ENCODE measurements at regions not wholly inside any gene's neighbourhood (a gene's known extent, or its start where the extent isn't known, plus 50 kb on each side); places are given as distances from the start of the nearest gene placed in this dataset.
"Not testable (repeated sequence)": the region's sequence is repeated elsewhere in the genome, so short reads cannot be mapped to it uniquely, and the experiment has no call there.

GRCh38 chr4:79661196-79661595 lies 253.2 kb upstream of the GK2 start:
- no peaks in the 10 kb centered on the region for H3K27me3 ChIP-seq (ENCODE audit: control insufficient read depth in 1 of 2, insufficient read depth in 2 of 2, low read length in 2 of 2)
- Mint-ChIP-seq H3K9me3 (peaks cover 5% of the 10 kb centered on the region), H3K36me3 (ENCODE audit: low read depth) (no peaks in the 10 kb centered on the region), H3K27me3 (no peaks in the 10 kb centered on the region), H3K4me1 (ENCODE audit: low read depth) (no peaks in the 10 kb centered on the region), H3K4me3 (no peak overlapping the region), H3K27ac (no peak overlapping the region)
- no peaks in the 10 kb centered on the region for H3K4me1 ChIP-seq (ENCODE audit: insufficient read depth, low read length)
- H3K4me3 ChIP-seq (ENCODE audit: low read length), result no peak overlapping the region
- ChIA-PET POLR2A (no interaction called here), CTCF (no interaction called here)
- no peaks in the 10 kb centered on the region for H3K36me3 ChIP-seq (ENCODE audit: insufficient read depth, low read length)
- peaks cover 4 to 8% of the 10 kb centered on the region in 2 experiments for H3K9me3 ChIP-seq (ENCODE audit: control insufficient read depth in 1 of 2, insufficient read depth in 1 of 2, low read length in 2 of 2)
- DNase-seq (no peak), ATAC-seq (ENCODE audit: poor library complexity) (no peak)
- TF ChIP-seq CTCF (IDR thresholded peaks at IDR 0.05), result no peak
- H3K27ac ChIP-seq (ENCODE audit: low read depth in 1 of 2, low read length in 2 of 2), result no peak overlapping the region
- intact Hi-C loops (cut with DNase I, micrococcal nuclease), result no loop called here

GRCh38 chr4:79659308-79659870 lies 251.4 kb upstream of the GK2 start:
- ATAC-seq (ENCODE audit: poor library complexity); H3K9me3 Mint-ChIP-seq; H3K36me3 ChIP-seq (ENCODE audit: insufficient read depth, low read length); H3K27me3 ChIP-seq (ENCODE audit: control insufficient read depth in 1 of 2, insufficient read depth in 2 of 2, low read length in 2 of 2); DNase-seq; H3K4me3 ChIP-seq (ENCODE audit: low read length); H3K36me3 Mint-ChIP-seq (ENCODE audit: low read depth); H3K4me1 ChIP-seq (ENCODE audit: insufficient read depth, low read length); CTCF ChIA-PET; H3K27ac Mint-ChIP-seq; POLR2A ChIA-PET; H3K27ac ChIP-seq (ENCODE audit: low read depth in 1 of 2, low read length in 2 of 2); H3K4me1 Mint-ChIP-seq (ENCODE audit: low read depth); H3K27me3 Mint-ChIP-seq; H3K4me3 Mint-ChIP-seq; H3K9me3 ChIP-seq (ENCODE audit: control insufficient read depth in 1 of 2, insufficient read depth in 1 of 2, low read length in 2 of 2); intact Hi-C loops (cut with DNase I, micrococcal nuclease): not testable (repeated sequence)

- intact Hi-C loops (cut with DNase I, micrococcal nuclease), result no loop called here
- no peaks in the 10 kb centered on the region for H3K4me1 Mint-ChIP-seq (ENCODE audit: low read depth)
- ChIA-PET CTCF (no interaction called here), POLR2A (no interaction called here)
- no peak for TF ChIP-seq CTCF (IDR thresholded peaks at IDR 0.05)
- no peaks in the 10 kb centered on the region for H3K4me1 ChIP-seq (ENCODE audit: insufficient read depth, low read length)
- no peaks in the 10 kb centered on the region for H3K36me3 Mint-ChIP-seq (ENCODE audit: low read depth)
- ATAC-seq (ENCODE audit: poor library complexity) (no peak), DNase-seq (no peak)
- no peak overlapping the region for H3K27ac Mint-ChIP-seq
- H3K27me3 Mint-ChIP-seq, result no peaks in the 10 kb centered on the region
- H3K9me3 ChIP-seq (ENCODE audit: control insufficient read depth in 1 of 2, insufficient read depth in 1 of 2, low read length in 2 of 2), result peaks cover 4 to 8% of the 10 kb centered on the region in 2 experiments
- no peaks in the 10 kb centered on the region for H3K36me3 ChIP-seq (ENCODE audit: insufficient read depth, low read length)
- H3K4me3 Mint-ChIP-seq, result no peak overlapping the region
- no peak overlapping the region for H3K4me3 ChIP-seq (ENCODE audit: low read length)
- H3K9me3 Mint-ChIP-seq, result peaks cover 5% of the 10 kb centered on the region
- no peaks in the 10 kb centered on the region for H3K27me3 ChIP-seq (ENCODE audit: control insufficient read depth in 1 of 2, insufficient read depth in 2 of 2, low read length in 2 of 2)
- no peak overlapping the region for H3K27ac ChIP-seq (ENCODE audit: low read depth in 1 of 2, low read length in 2 of 2)
Observed at GRCh38 chr4:79657379-79657778, 249.4 kb upstream of the GK2 start.

GRCh38 chr4:79653871-79654270 lies 245.8 kb upstream of the GK2 start:
- DNase-seq, result no peak
- Mint-ChIP-seq H3K9me3 (peaks cover 2% of the 10 kb centered on the region), H3K4me3 (no peak overlapping the region), H3K36me3 (ENCODE audit: low read depth) (no peaks in the 10 kb centered on the region), H3K4me1 (ENCODE audit: low read depth) (no peaks in the 10 kb centered on the region), H3K27ac (no peak overlapping the region), H3K27me3 (no peaks in the 10 kb centered on the region)
- no peaks in the 10 kb centered on the region for H3K36me3 ChIP-seq (ENCODE audit: insufficient read depth, low read length)
- no peak overlapping the region for H3K4me3 ChIP-seq (ENCODE audit: low read length)
- no peaks in the 10 kb centered on the region for H3K4me1 ChIP-seq (ENCODE audit: insufficient read depth, low read length)
- H3K9me3 ChIP-seq (ENCODE audit: control insufficient read depth in 1 of 2, insufficient read depth in 1 of 2, low read length in 2 of 2), result peaks cover 4% of the 10 kb centered on the region in 2 experiments
- no peak overlapping the region for H3K27ac ChIP-seq (ENCODE audit: low read depth in 1 of 2, low read length in 2 of 2)
- intact Hi-C loops (cut with DNase I, micrococcal nuclease), result no loop called here
- ChIA-PET CTCF (no interaction called here), POLR2A (no interaction called here)
- H3K27me3 ChIP-seq (ENCODE audit: control insufficient read depth in 1 of 2, insufficient read depth in 2 of 2, low read length in 2 of 2), result no peaks in the 10 kb centered on the region
- no peak for TF ChIP-seq CTCF (IDR thresholded peaks at IDR 0.05)
- no peak for ATAC-seq (ENCODE audit: poor library complexity)
